PC-9 (cell line): ENCODE measurements at regions not wholly inside any gene's neighbourhood (a gene's known extent, or its start where the extent isn't known, plus 50 kb on each side); places are given as distances from the start of the nearest gene placed in this dataset.

Experiments
- CTCF ChIP-seq: fragments of 200-600 bp; sonication (generic); conservative IDR thresholded peaks from 2 replicates; pipeline ENCODE4 v1.6.1; 2017; ENCODE audit warnings: mixed run types, antibody characterized with exemption, mild to moderate bottlenecking, moderate library complexity
- EZH2 ChIP-seq: fragments of 200-600 bp; sonication (generic); IDR thresholded peaks from 2 replicates; pipeline ENCODE4 v1.8.0; 2017; ENCODE audit warnings: antibody characterized with exemption, low read depth

- TF ChIP-seq CTCF = no peak
- no peak for TF ChIP-seq EZH2
Observed at GRCh38 chr6:44503471-44503870, 116.0 kb downstream of the CDC5L start.
